ENCODE measurements at regions not wholly inside any gene's neighbourhood (a gene's known extent, or its start where the extent isn't known, plus 50 kb on each side); places are given as distances from the start of the nearest gene placed in this dataset.

DNA sequence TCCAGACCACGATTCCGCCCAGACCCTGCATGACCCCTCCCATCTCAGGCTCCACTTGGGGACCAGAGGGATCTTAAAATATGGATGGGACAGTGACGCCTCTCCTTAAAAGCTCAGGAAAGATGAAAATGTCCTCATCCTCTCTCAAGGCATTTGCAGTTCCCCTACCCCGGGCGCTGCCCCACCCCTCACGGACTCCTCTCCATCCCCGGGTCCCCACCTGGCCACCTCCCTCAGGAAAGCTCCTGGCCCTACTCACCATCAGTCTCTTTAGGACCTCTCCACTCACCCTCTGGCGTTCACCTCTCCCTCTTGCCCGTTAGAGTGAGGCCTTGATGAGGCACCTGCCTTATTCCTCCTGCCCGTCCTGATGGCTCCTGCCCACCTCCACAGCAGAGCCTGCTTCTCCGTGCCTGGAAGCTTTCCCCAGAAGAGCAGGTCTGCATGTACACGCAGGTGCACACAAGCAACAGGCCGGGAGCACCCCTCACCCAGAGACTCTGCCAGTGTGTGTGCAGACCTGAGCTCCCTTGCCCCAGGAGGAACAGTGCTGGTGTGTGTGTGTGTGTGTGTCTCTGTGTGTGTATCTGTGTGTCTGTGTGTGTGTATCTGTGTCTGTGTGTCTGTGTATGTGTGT, 105.6 kb upstream of the NXT1 start:
- no peak for TF ChIP-seq POLR2A (IDR thresholded peaks at IDR 0.05; ENCODE audit: low read length)
- TF ChIP-seq GATA1 (IDR thresholded peaks at IDR 0.05; ENCODE audit: low read depth, low read length): no peak
